Karpas-422 (cell line): ENCODE measurements at regions not wholly inside any gene's neighbourhood (a gene's known extent, or its start where the extent isn't known, plus 50 kb on each side); places are given as distances from the start of the nearest gene placed in this dataset.
"Not testable (repeated sequence)": the region's sequence is repeated elsewhere in the genome, so short reads cannot be mapped to it uniquely, and the experiment has no call there.

ENCODE experiments used
- DNase-seq: peaks from one replicate; pipeline ENCODE4 v3.0.0-alpha.2; 2015
- H2AFZ ChIP-seq: fragments of 200-600 bp; sonication (generic); 2 replicates; pipeline ENCODE4 v1.6.1; 2014; ENCODE audit warnings: antibody characterized with exemption, low read length, mixed read lengths
- H3K27ac ChIP-seq: fragments of 200-600 bp; sonication (generic); 2 replicates; pipeline ENCODE4 v1.5.1; 2014; ENCODE audit warnings: mild to moderate bottlenecking, low read length, moderate library complexity
- H3K27me3 ChIP-seq: fragments of 200-600 bp; sonication (generic); 2 replicates; pipeline ENCODE4 v1.6.1; 2014; ENCODE audit warnings: low read length, mixed read lengths
- H3K36me3 ChIP-seq: fragments of 200-600 bp; sonication (generic); 2 replicates; pipeline ENCODE4 v1.6.1; 2014; ENCODE audit warnings: low read length, mixed read lengths; ENCODE audit not compliant: insufficient read depth
- H3K4me1 ChIP-seq: fragments of 200-600 bp; sonication (generic); 2 replicates; pipeline ENCODE4 v1.6.1; 2014; ENCODE audit warnings: mild to moderate bottlenecking, low read length, mixed read lengths
- H3K4me2 ChIP-seq: fragments of 200-600 bp; sonication (generic); 2 replicates; pipeline ENCODE4 v1.6.1; 2014; ENCODE audit warnings: low read length, low read depth, mild to moderate bottlenecking; ENCODE audit not compliant: poor library complexity, severe bottlenecking
- H3K4me3 ChIP-seq: fragments of 200-600 bp; sonication (generic); 2 replicates; pipeline ENCODE4 v1.5.1; 2014; ENCODE audit warnings: mild to moderate bottlenecking, antibody characterized with exemption, low read length, mixed read lengths
- H3K79me2 ChIP-seq: fragments of 200-600 bp; sonication (generic); 2 replicates; pipeline ENCODE4 v1.6.1; 2014; ENCODE audit warnings: mild to moderate bottlenecking, low read length, mixed read lengths
- H3K9ac ChIP-seq: fragments of 200-600 bp; sonication (generic); 2 replicates; pipeline ENCODE4 v1.6.0; 2014; ENCODE audit warnings: low read length
- H3K9me2 ChIP-seq: fragments of 200-600 bp; sonication (generic), shearing (Covaris generic); replicated peaks from 2 replicates; pipeline ENCODE4 v1.6.0; 2014; ENCODE audit warnings: mild to moderate bottlenecking, low read length, moderate library complexity; ENCODE audit not compliant: insufficient read depth
- H3K9me3 ChIP-seq: fragments of 300-700, 200-600 bp; sonication (generic); 2 replicates; pipeline ENCODE4 v1.6.1; 2014; ENCODE audit warnings: low read length, mixed read lengths
- H4K20me1 ChIP-seq: fragments of 200-600 bp; sonication (generic); 2 replicates; pipeline ENCODE4 v1.6.1; 2014; ENCODE audit warnings: mild to moderate bottlenecking, antibody characterized with exemption, low read length, low read depth; ENCODE audit not compliant: insufficient read depth

GRCh38 chr2:37722971-37723370, 51.5 kb upstream of the CDC42EP3 start:
- H3K9me3 ChIP-seq, H3K27ac ChIP-seq, H3K4me2 ChIP-seq, H3K27me3 ChIP-seq, H3K79me2 ChIP-seq, H3K9ac ChIP-seq, H3K4me3 ChIP-seq, H3K9me2 ChIP-seq, DNase-seq, H3K4me1 ChIP-seq, H2AFZ ChIP-seq, H4K20me1 ChIP-seq, H3K36me3 ChIP-seq: not testable (repeated sequence)

- Histone ChIP-seq H3K4me3 (no peak overlapping the region), H3K36me3 (no peaks in the 10 kb centered on the region), H3K9me2 (no peaks in the 10 kb centered on the region), H3K4me2 (no peak overlapping the region), H4K20me1 (no peaks in the 10 kb centered on the region), H2AFZ (no peak overlapping the region), H3K27ac (no peak overlapping the region), H3K9ac (no peak overlapping the region), H3K9me3 (no peaks in the 10 kb centered on the region), H3K79me2 (no peaks in the 10 kb centered on the region), H3K27me3 (no peaks in the 10 kb centered on the region), H3K4me1 (no peaks in the 10 kb centered on the region)
- DNase-seq = no peak
Measured at GRCh38 chr2:37730037-37730818, 58.8 kb upstream of the CDC42EP3 start.

GRCh38 chr2:37732412-37732811, 61.0 kb upstream of the CDC42EP3 start:
- not testable (repeated sequence) for H4K20me1 ChIP-seq, H3K4me2 ChIP-seq, H3K79me2 ChIP-seq, H3K36me3 ChIP-seq, H3K4me1 ChIP-seq, H3K27me3 ChIP-seq, H2AFZ ChIP-seq, H3K9me3 ChIP-seq, H3K9ac ChIP-seq, DNase-seq, H3K9me2 ChIP-seq, H3K4me3 ChIP-seq, H3K27ac ChIP-seq

GRCh38 chr2:37733251-37733650, 61.8 kb upstream of the CDC42EP3 start:
- no peak overlapping the region for H3K4me3 ChIP-seq
- H3K4me2 ChIP-seq = no peak overlapping the region
- H3K9me2 ChIP-seq = no peaks in the 10 kb centered on the region
- no peak overlapping the region for H3K27ac ChIP-seq
- no peak overlapping the region for H3K9ac ChIP-seq
- H2AFZ ChIP-seq = no peak overlapping the region
- H3K9me3 ChIP-seq = no peaks in the 10 kb centered on the region
- H4K20me1 ChIP-seq = no peaks in the 10 kb centered on the region
- no peaks in the 10 kb centered on the region for H3K79me2 ChIP-seq
- no peaks in the 10 kb centered on the region for H3K36me3 ChIP-seq
- H3K27me3 ChIP-seq = no peaks in the 10 kb centered on the region
- H3K4me1 ChIP-seq = no peaks in the 10 kb centered on the region
- DNase-seq = no peak

- not testable (repeated sequence) for H3K27ac ChIP-seq, H3K27me3 ChIP-seq, H3K4me2 ChIP-seq, H3K9ac ChIP-seq, H3K79me2 ChIP-seq, H3K4me3 ChIP-seq, H3K36me3 ChIP-seq, H4K20me1 ChIP-seq, H3K4me1 ChIP-seq, H3K9me2 ChIP-seq, H3K9me3 ChIP-seq, H2AFZ ChIP-seq, DNase-seq
Measured at GRCh38 chr2:37733955-37734354, 62.5 kb upstream of the CDC42EP3 start.

GRCh38 chr2:37734891-37735523, 63.6 kb upstream of the CDC42EP3 start:
- H3K79me2 ChIP-seq, H2AFZ ChIP-seq, H3K36me3 ChIP-seq, H3K4me1 ChIP-seq, H3K9me2 ChIP-seq, H3K9ac ChIP-seq, H3K27me3 ChIP-seq, DNase-seq, H3K4me3 ChIP-seq, H3K27ac ChIP-seq, H3K4me2 ChIP-seq, H3K9me3 ChIP-seq, H4K20me1 ChIP-seq: not testable (repeated sequence)

GRCh38 chr2:37735524-37735910, 64.1 kb upstream of the CDC42EP3 start:
- not testable (repeated sequence) for H3K79me2 ChIP-seq, H4K20me1 ChIP-seq, H3K9me2 ChIP-seq, DNase-seq, H3K4me1 ChIP-seq, H3K27ac ChIP-seq, H3K4me3 ChIP-seq, H3K36me3 ChIP-seq, H2AFZ ChIP-seq, H3K4me2 ChIP-seq, H3K9me3 ChIP-seq, H3K9ac ChIP-seq, H3K27me3 ChIP-seq

- Histone ChIP-seq H3K27ac (no peak overlapping the region), H3K36me3 (no peaks in the 10 kb centered on the region), H4K20me1 (no peaks in the 10 kb centered on the region), H3K4me3 (no peak overlapping the region), H3K79me2 (no peaks in the 10 kb centered on the region), H3K4me1 (no peaks in the 10 kb centered on the region), H3K9me2 (no peaks in the 10 kb centered on the region), H3K9ac (no peak overlapping the region), H3K9me3 (no peaks in the 10 kb centered on the region), H3K27me3 (no peaks in the 10 kb centered on the region), H2AFZ (no peak overlapping the region), H3K4me2 (no peak overlapping the region)
- no peak for DNase-seq
Measured at GRCh38 chr2:37737507-37737906, 66.1 kb upstream of the CDC42EP3 start.
